ENCODE measurements at regions not wholly inside any gene's neighbourhood (a gene's known extent, or its start where the extent isn't known, plus 50 kb on each side); places are given as distances from the start of the nearest gene placed in this dataset.

- H3K4me3 ChIP-seq (ENCODE audit: low read depth, low read length), result no peak overlapping the region
- H3K27me3 ChIP-seq (ENCODE audit: control insufficient read depth, insufficient read depth, low read length), result no peaks in the 10 kb centered on the region
- H3K36me3 ChIP-seq (ENCODE audit: control insufficient read depth, insufficient read depth, low read length), result no peaks in the 10 kb centered on the region
- no peak for DNase-seq (ENCODE audit: low read depth)
- ChIA-PET CTCF (interaction anchor here (0.6 kb wide), 1 partner anchor 9 kb away, joined by 3 read pairs; no protein-coding TSS in a partner anchor), POLR2A (no interaction called here)
- TF ChIP-seq CTCF (IDR thresholded peaks at IDR 0.05; ENCODE audit: insufficient read depth, low read depth, low read length), result no peak
Measured at GRCh38 chr12:125245581-125246557, 180.6 kb downstream of the AACS start.

- CTCF ChIA-PET, result no interaction called here
- no peak overlapping the region for H3K4me3 ChIP-seq (ENCODE audit: low read depth, low read length)
- no peaks in the 10 kb centered on the region for H3K27me3 ChIP-seq (ENCODE audit: control insufficient read depth, insufficient read depth, low read length)
- no peaks in the 10 kb centered on the region for H3K36me3 ChIP-seq (ENCODE audit: control insufficient read depth, insufficient read depth, low read length)
- POLR2A ChIA-PET, result no interaction called here
- TF ChIP-seq CTCF (IDR thresholded peaks at IDR 0.05; ENCODE audit: insufficient read depth, low read depth, low read length), result no peak
- no peak for DNase-seq (ENCODE audit: low read depth)
Measured at GRCh38 chr12:125247477-125247876, 182.2 kb downstream of the AACS start.

GRCh38 chr12:125249066-125249824 is 184.0 kb downstream of the AACS start:
- no peaks in the 10 kb centered on the region for H3K27me3 ChIP-seq (ENCODE audit: control insufficient read depth, insufficient read depth, low read length)
- no peak for TF ChIP-seq CTCF (IDR thresholded peaks at IDR 0.05; ENCODE audit: insufficient read depth, low read depth, low read length)
- H3K36me3 ChIP-seq (ENCODE audit: control insufficient read depth, insufficient read depth, low read length), result no peaks in the 10 kb centered on the region
- ChIA-PET POLR2A (no interaction called here), CTCF (no interaction called here)
- H3K4me3 ChIP-seq (ENCODE audit: low read depth, low read length), result no peak overlapping the region
- DNase-seq (ENCODE audit: low read depth), result no peak

GRCh38 chr12:125249932-125250331 is 184.7 kb downstream of the AACS start:
- Histone ChIP-seq H3K4me3 (ENCODE audit: low read depth, low read length) (no peak overlapping the region), H3K27me3 (ENCODE audit: control insufficient read depth, insufficient read depth, low read length) (no peaks in the 10 kb centered on the region), H3K36me3 (ENCODE audit: control insufficient read depth, insufficient read depth, low read length) (no peaks in the 10 kb centered on the region)
- DNase-seq (ENCODE audit: low read depth), result no peak
- ChIA-PET CTCF (no interaction called here), POLR2A (no interaction called here)
- TF ChIP-seq CTCF (IDR thresholded peaks at IDR 0.05; ENCODE audit: insufficient read depth, low read depth, low read length), result no peak

GRCh38 chr12:125254236-125254635 is 189.0 kb downstream of the AACS start:
- TF ChIP-seq CTCF (IDR thresholded peaks at IDR 0.05; ENCODE audit: insufficient read depth, low read depth, low read length), result no peak
- H3K4me3 ChIP-seq (ENCODE audit: low read depth, low read length), result no peak overlapping the region
- ChIA-PET POLR2A (no interaction called here), CTCF (interaction anchor here (1.3 kb wide), 1 partner anchor 17 kb away, joined by 3 read pairs; no protein-coding TSS in a partner anchor)
- DNase-seq (ENCODE audit: low read depth), result no peak
- no peaks in the 10 kb centered on the region for H3K36me3 ChIP-seq (ENCODE audit: control insufficient read depth, insufficient read depth, low read length)
- H3K27me3 ChIP-seq (ENCODE audit: control insufficient read depth, insufficient read depth, low read length), result no peaks in the 10 kb centered on the region
